Activated T-helper 17 cell treated with anti-CD3 and anti-CD28 coated beads, Interleukin-2, amount 50 U/mL, for 72 hours (primary cell): ENCODE measurements at regions not wholly inside any gene's neighbourhood (a gene's known extent, or its start where the extent isn't known, plus 50 kb on each side); places are given as distances from the start of the nearest gene placed in this dataset.

Experiments used
- ATAC-seq: fragments of 150-1000 bp; cut with Tn5 transposase; replicated peaks from 2 replicates; pipeline ENCODE4 v1.10.0; 2021; ENCODE audit warnings: mild to moderate bottlenecking, moderate library complexity
- H3K27ac Mint-ChIP-seq: one replicate; pipeline ENCODE4 v1.8.0; 2022; ENCODE audit warnings: mixed read lengths
- H3K27me3 Mint-ChIP-seq: one replicate; pipeline ENCODE4 v1.8.0; 2022; ENCODE audit warnings: mixed read lengths
- H3K36me3 Mint-ChIP-seq: one replicate; pipeline ENCODE4 v1.8.0; 2022; ENCODE audit warnings: low read depth, mild to moderate bottlenecking, mixed read lengths
- H3K4me1 Mint-ChIP-seq: one replicate; pipeline ENCODE4 v1.8.0; 2022; ENCODE audit warnings: mixed read lengths
- H3K4me3 Mint-ChIP-seq: one replicate; pipeline ENCODE4 v1.8.0; 2022; ENCODE audit warnings: mild to moderate bottlenecking, mixed read lengths
- H3K9me3 Mint-ChIP-seq: one replicate; pipeline ENCODE4 v1.8.0; 2022; ENCODE audit warnings: mixed read lengths

GRCh38 chr1:201650623-201650933 is 111.7 kb downstream of the NAV1 start:
- Mint-ChIP-seq H3K36me3 (no peaks in the 10 kb centered on the region), H3K27ac (no peak overlapping the region), H3K9me3 (no peaks in the 10 kb centered on the region), H3K27me3 (peaks cover 24% of the 10 kb centered on the region), H3K4me1 (no peaks in the 10 kb centered on the region), H3K4me3 (no peak overlapping the region)
- no peak for ATAC-seq

GRCh38 chr1:201652181-201652580 is 113.3 kb downstream of the NAV1 start:
- Mint-ChIP-seq H3K27ac (no peak overlapping the region), H3K27me3 (peaks cover 15% of the 10 kb centered on the region), H3K9me3 (no peaks in the 10 kb centered on the region), H3K4me3 (no peak overlapping the region), H3K36me3 (no peaks in the 10 kb centered on the region), H3K4me1 (no peaks in the 10 kb centered on the region)
- no peak for ATAC-seq

- Mint-ChIP-seq H3K4me3 (no peak overlapping the region), H3K27me3 (peaks cover 7% of the 10 kb centered on the region), H3K36me3 (no peaks in the 10 kb centered on the region), H3K9me3 (no peaks in the 10 kb centered on the region), H3K4me1 (no peaks in the 10 kb centered on the region), H3K27ac (no peak overlapping the region)
- no peak for ATAC-seq
These were observed 114.3 kb downstream of the NAV1 start for GRCh38 chr1:201653233-201653632.

- H3K36me3 Mint-ChIP-seq, result no peaks in the 10 kb centered on the region
- H3K4me3 Mint-ChIP-seq, result no peak overlapping the region
- ATAC-seq, result no peak
- peaks cover 9% of the 10 kb centered on the region for H3K27me3 Mint-ChIP-seq
- H3K4me1 Mint-ChIP-seq, result no peaks in the 10 kb centered on the region
- no peaks in the 10 kb centered on the region for H3K9me3 Mint-ChIP-seq
- no peak overlapping the region for H3K27ac Mint-ChIP-seq
These were observed 115.0 kb downstream of the NAV1 start for GRCh38 chr1:201653883-201654282.

GRCh38 chr1:201655243-201655642 is 116.3 kb downstream of the NAV1 start:
- Mint-ChIP-seq H3K9me3 (no peaks in the 10 kb centered on the region), H3K27me3 (peaks cover 9% of the 10 kb centered on the region), H3K4me3 (no peak overlapping the region), H3K4me1 (no peaks in the 10 kb centered on the region), H3K27ac (no peak overlapping the region), H3K36me3 (no peaks in the 10 kb centered on the region)
- no peak for ATAC-seq

GRCh38 chr1:201655910-201656309 is 117.0 kb downstream of the NAV1 start:
- Mint-ChIP-seq H3K4me3 (no peak overlapping the region), H3K27ac (no peak overlapping the region)

GRCh38 chr1:201656311-201657032 is 117.5 kb downstream of the NAV1 start:
- ATAC-seq, result no peak
- Mint-ChIP-seq H3K36me3 (no peaks in the 10 kb centered on the region), H3K27me3 (peaks cover 5% of the 10 kb centered on the region), H3K27ac (no peak overlapping the region), H3K9me3 (no peaks in the 10 kb centered on the region), H3K4me1 (no peaks in the 10 kb centered on the region), H3K4me3 (no peak overlapping the region)

More at GRCh38 chr1:201655910-201656309, 117.0 kb downstream of the NAV1 start:
- Mint-ChIP-seq H3K4me1 (no peaks in the 10 kb centered on the region), H3K27me3 (peaks cover 6% of the 10 kb centered on the region), H3K36me3 (no peaks in the 10 kb centered on the region), H3K9me3 (no peaks in the 10 kb centered on the region)
- ATAC-seq, result no peak

- no peak for ATAC-seq
- H3K9me3 Mint-ChIP-seq, result no peaks in the 10 kb centered on the region
- no peak overlapping the region for H3K27ac Mint-ChIP-seq
- H3K4me1 Mint-ChIP-seq, result no peaks in the 10 kb centered on the region
- no peak overlapping the region for H3K4me3 Mint-ChIP-seq
- peaks cover 5% of the 10 kb centered on the region for H3K27me3 Mint-ChIP-seq
- H3K36me3 Mint-ChIP-seq, result no peaks in the 10 kb centered on the region
These were observed 120.6 kb downstream of the NAV1 start for GRCh38 chr1:201659572-201659971.

GRCh38 chr1:201660931-201661822 is 122.2 kb downstream of the NAV1 start:
- H3K9me3 Mint-ChIP-seq, result no peaks in the 10 kb centered on the region
- ATAC-seq, result no peak
- peaks cover 5% of the 10 kb centered on the region for H3K27me3 Mint-ChIP-seq
- H3K4me1 Mint-ChIP-seq, result no peaks in the 10 kb centered on the region
- no peaks in the 10 kb centered on the region for H3K36me3 Mint-ChIP-seq
- H3K4me3 Mint-ChIP-seq, result no peak overlapping the region
- H3K27ac Mint-ChIP-seq, result no peak overlapping the region

- no peaks in the 10 kb centered on the region for H3K4me1 Mint-ChIP-seq
- H3K4me3 Mint-ChIP-seq, result no peak overlapping the region
- no peak for ATAC-seq
- H3K27ac Mint-ChIP-seq, result no peak overlapping the region
- H3K36me3 Mint-ChIP-seq, result no peaks in the 10 kb centered on the region
- H3K9me3 Mint-ChIP-seq, result no peaks in the 10 kb centered on the region
- peaks cover 5% of the 10 kb centered on the region for H3K27me3 Mint-ChIP-seq
These were observed 123.0 kb downstream of the NAV1 start for GRCh38 chr1:201661823-201662359.

GRCh38 chr1:201662646-201663045 is 123.7 kb downstream of the NAV1 start:
- no peak for ATAC-seq
- no peak overlapping the region for H3K27ac Mint-ChIP-seq
- H3K9me3 Mint-ChIP-seq, result no peaks in the 10 kb centered on the region
- H3K27me3 Mint-ChIP-seq, result peaks cover 5% of the 10 kb centered on the region
- H3K4me1 Mint-ChIP-seq, result no peaks in the 10 kb centered on the region
- H3K36me3 Mint-ChIP-seq, result no peaks in the 10 kb centered on the region
- no peak overlapping the region for H3K4me3 Mint-ChIP-seq

- Mint-ChIP-seq H3K4me1 (no peaks in the 10 kb centered on the region), H3K36me3 (no peaks in the 10 kb centered on the region), H3K4me3 (no peak overlapping the region), H3K9me3 (no peaks in the 10 kb centered on the region), H3K27me3 (no peaks in the 10 kb centered on the region), H3K27ac (no peak overlapping the region)
- no peak for ATAC-seq
These were observed 124.7 kb downstream of the NAV1 start for GRCh38 chr1:201663491-201664113.

- no peak for ATAC-seq
- Mint-ChIP-seq H3K36me3 (no peaks in the 10 kb centered on the region), H3K27me3 (no peaks in the 10 kb centered on the region), H3K9me3 (no peaks in the 10 kb centered on the region), H3K4me3 (no peak overlapping the region), H3K27ac (no peak overlapping the region), H3K4me1 (no peaks in the 10 kb centered on the region)
These were observed 126.1 kb downstream of the NAV1 start for GRCh38 chr1:201665036-201665435.

GRCh38 chr1:201666102-201666501 is 127.2 kb downstream of the NAV1 start:
- H3K4me3 Mint-ChIP-seq, result no peak overlapping the region
- H3K27me3 Mint-ChIP-seq, result no peaks in the 10 kb centered on the region
- H3K4me1 Mint-ChIP-seq, result no peaks in the 10 kb centered on the region
- ATAC-seq, result no peak
- no peak overlapping the region for H3K27ac Mint-ChIP-seq
- H3K9me3 Mint-ChIP-seq, result no peaks in the 10 kb centered on the region
- H3K36me3 Mint-ChIP-seq, result no peaks in the 10 kb centered on the region

- H3K4me3 Mint-ChIP-seq, result no peak overlapping the region
- no peak overlapping the region for H3K27ac Mint-ChIP-seq
- ATAC-seq, result no peak
- H3K4me1 Mint-ChIP-seq, result no peaks in the 10 kb centered on the region
- H3K27me3 Mint-ChIP-seq, result no peaks in the 10 kb centered on the region
- H3K9me3 Mint-ChIP-seq, result no peaks in the 10 kb centered on the region
- H3K36me3 Mint-ChIP-seq, result no peaks in the 10 kb centered on the region
These were observed 127.7 kb downstream of the NAV1 start for GRCh38 chr1:201666645-201667044.
